Astrocyte (in vitro differentiated cells and primary cell): ENCODE measurements at regions not wholly inside any gene's neighbourhood (a gene's known extent, or its start where the extent isn't known, plus 50 kb on each side); places are given as distances from the start of the nearest gene placed in this dataset.

ENCODE experiments used
- DNase-seq: peaks from one replicate; pipeline ENCODE4 v3.0.0-alpha.2; 2010; ENCODE audit warnings: low read depth
- FAIRE-seq: peaks from 2 replicates; lab custom pipeline; 2011; peaks lifted over from hg19 to GRCh38; lab: Jason Lieb, UNC
- H2AFZ ChIP-seq: 2 replicates; pipeline ENCODE4 v1.6.0; 2012; ENCODE audit warnings: low read depth, low read length, inconsistent platforms
- H3K27ac ChIP-seq: 2 replicates; pipeline ENCODE4 v1.5.1; 2011; ENCODE audit warnings: low read depth, low read length, inconsistent platforms
- H3K27me3 ChIP-seq: 2 replicates; pipeline ENCODE4 v1.6.0; 2011; ENCODE audit warnings: low read length, inconsistent platforms; ENCODE audit not compliant: insufficient read depth
- H3K36me3 ChIP-seq: 2 replicates; pipeline ENCODE4 v1.5.1; 2011; ENCODE audit warnings: low read length, inconsistent platforms; ENCODE audit not compliant: insufficient read depth
- H3K4me1 ChIP-seq: 2 replicates; pipeline ENCODE4 v1.5.1; 2011; ENCODE audit warnings: low read length, inconsistent platforms; ENCODE audit not compliant: insufficient read depth
- H3K4me2 ChIP-seq: 2 replicates; pipeline ENCODE4 v1.6.0; 2012; ENCODE audit warnings: low read length, inconsistent platforms
- H3K4me3 ChIP-seq: 2 replicates; pipeline ENCODE4 v1.5.1; 2011; ENCODE audit warnings: low read depth, mild to moderate bottlenecking, low read length, inconsistent platforms; ENCODE audit not compliant: insufficient read depth
- H3K79me2 ChIP-seq: 2 replicates; pipeline ENCODE4 v1.6.0; 2012; ENCODE audit warnings: mild to moderate bottlenecking, low read length, inconsistent platforms; ENCODE audit not compliant: insufficient read depth
- H3K9ac ChIP-seq: 2 replicates; pipeline ENCODE4 v1.6.0; 2012; ENCODE audit warnings: mild to moderate bottlenecking, low read length, inconsistent platforms
- H3K9me3 ChIP-seq: 2 replicates; pipeline ENCODE4 v1.5.1; 2012; ENCODE audit warnings: low read depth, mild to moderate bottlenecking, low read length, inconsistent platforms; ENCODE audit not compliant: insufficient read depth
- H4K20me1 ChIP-seq: 2 replicates; pipeline ENCODE4 v1.6.0; 2012; ENCODE audit warnings: low read length, inconsistent platforms; ENCODE audit not compliant: insufficient read depth
- H3K27ac Mint-ChIP-seq: one replicate; pipeline ENCODE4 v1.8.0; 2021; ENCODE audit warnings: mild to moderate bottlenecking, mixed read lengths; ENCODE audit not compliant: unreplicated experiment
- H3K27me3 Mint-ChIP-seq: one replicate; pipeline ENCODE4 v1.8.0; 2021; ENCODE audit warnings: low read depth, mixed read lengths; ENCODE audit not compliant: unreplicated experiment
- H3K36me3 Mint-ChIP-seq: one replicate; pipeline ENCODE4 v1.8.0; 2021; ENCODE audit warnings: low read depth, mixed read lengths; ENCODE audit not compliant: unreplicated experiment
- H3K4me1 Mint-ChIP-seq: one replicate; pipeline ENCODE4 v1.8.0; 2021; ENCODE audit warnings: low read depth, mixed read lengths; ENCODE audit not compliant: unreplicated experiment
- H3K4me3 Mint-ChIP-seq: one replicate; pipeline ENCODE4 v1.8.0; 2021; ENCODE audit warnings: mild to moderate bottlenecking, moderate library complexity, mixed read lengths; ENCODE audit not compliant: unreplicated experiment
- H3K9me3 Mint-ChIP-seq: one replicate; pipeline ENCODE4 v1.8.0; 2021; ENCODE audit warnings: mild to moderate bottlenecking, mixed read lengths; ENCODE audit not compliant: unreplicated experiment
- CTCF ChIP-seq: IDR thresholded peaks from 2 replicates; pipeline ENCODE4 v1.5.1; 2011; ENCODE audit warnings: low read depth, mild to moderate bottlenecking, inconsistent platforms, low read length, moderate library complexity; ENCODE audit not compliant: insufficient read depth
- EZH2 ChIP-seq: IDR thresholded peaks from 2 replicates; pipeline ENCODE4 v1.6.1; 2012; ENCODE audit warnings: mild to moderate bottlenecking, low read length, inconsistent platforms; ENCODE audit not compliant: insufficient read depth

GRCh38 chr3:104514371-104514770 is 852.3 kb upstream of the ALCAM start:
- H3K27ac Mint-ChIP-seq = no peak overlapping the region
- Histone ChIP-seq H3K4me1 (no peaks in the 10 kb centered on the region), H4K20me1 (no peaks in the 10 kb centered on the region), H2AFZ (no peak overlapping the region), H3K27me3 (no peaks in the 10 kb centered on the region), H3K4me2 (no peak overlapping the region), H3K9ac (no peak overlapping the region), H3K79me2 (no peaks in the 10 kb centered on the region), H3K9me3 (peaks cover 3% of the 10 kb centered on the region), H3K4me3 (no peak overlapping the region), H3K36me3 (no peaks in the 10 kb centered on the region), H3K27ac (no peak overlapping the region)
- H3K36me3 Mint-ChIP-seq = no peaks in the 10 kb centered on the region
- TF ChIP-seq EZH2 = no peak
- TF ChIP-seq CTCF = no peak
- no peak overlapping the region for H3K4me3 Mint-ChIP-seq
- DNase-seq (no peak), FAIRE-seq (no peak)
- no peaks in the 10 kb centered on the region for H3K9me3 Mint-ChIP-seq
- H3K27me3 Mint-ChIP-seq = peaks cover 3% of the 10 kb centered on the region
- H3K4me1 Mint-ChIP-seq = no peaks in the 10 kb centered on the region

DNA sequence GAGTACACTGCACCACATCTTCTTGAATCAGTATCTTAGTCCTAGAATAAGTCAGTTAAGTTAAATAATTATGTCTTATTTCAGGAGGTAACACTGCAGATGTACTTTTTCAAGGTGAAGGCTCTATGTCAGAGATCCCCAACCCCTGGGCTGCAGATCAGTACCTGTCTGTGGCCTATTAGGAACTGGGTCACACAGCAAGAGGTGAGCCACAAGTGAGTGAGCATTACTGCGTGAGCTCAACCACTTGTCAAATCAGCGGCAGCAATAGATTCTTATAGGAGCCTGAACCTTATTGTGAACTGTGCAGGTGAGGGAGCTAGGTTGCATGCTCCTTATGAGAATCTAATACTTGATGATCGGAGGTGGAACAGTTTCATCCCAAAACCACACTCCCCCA is 851.9 kb upstream of the ALCAM start:
- no peak overlapping the region for H3K4me2 ChIP-seq
- H3K27me3 ChIP-seq = no peaks in the 10 kb centered on the region
- no peaks in the 10 kb centered on the region for H3K4me1 Mint-ChIP-seq
- H3K9me3 ChIP-seq = peaks cover 3% of the 10 kb centered on the region
- no peak overlapping the region for H2AFZ ChIP-seq
- H3K9ac ChIP-seq = no peak overlapping the region
- no peaks in the 10 kb centered on the region for H3K36me3 ChIP-seq
- FAIRE-seq = no peak
- DNase-seq = no peak
- H3K27ac ChIP-seq = no peak overlapping the region
- H3K36me3 Mint-ChIP-seq = no peaks in the 10 kb centered on the region
- H3K9me3 Mint-ChIP-seq = no peaks in the 10 kb centered on the region
- no peak overlapping the region for H3K4me3 Mint-ChIP-seq
- H4K20me1 ChIP-seq = no peaks in the 10 kb centered on the region
- H3K27ac Mint-ChIP-seq = no peak overlapping the region
- no peaks in the 10 kb centered on the region for H3K4me1 ChIP-seq
- H3K4me3 ChIP-seq = no peak overlapping the region
- H3K27me3 Mint-ChIP-seq = peaks cover 3% of the 10 kb centered on the region
- TF ChIP-seq CTCF (no peak), EZH2 (no peak)
- no peaks in the 10 kb centered on the region for H3K79me2 ChIP-seq

GRCh38 chr3:104519068-104519467 is 847.6 kb upstream of the ALCAM start:
- Histone ChIP-seq H2AFZ (no peak overlapping the region), H3K4me3 (no peak overlapping the region), H3K36me3 (no peaks in the 10 kb centered on the region), H3K4me2 (no peak overlapping the region), H3K27me3 (no peaks in the 10 kb centered on the region), H3K27ac (no peak overlapping the region), H3K9ac (no peak overlapping the region), H3K4me1 (no peaks in the 10 kb centered on the region), H3K9me3 (no peaks in the 10 kb centered on the region), H3K79me2 (no peaks in the 10 kb centered on the region), H4K20me1 (no peaks in the 10 kb centered on the region)
- no peak overlapping the region for H3K27ac Mint-ChIP-seq
- peaks cover 2% of the 10 kb centered on the region for H3K4me1 Mint-ChIP-seq
- H3K36me3 Mint-ChIP-seq = no peaks in the 10 kb centered on the region
- no peak overlapping the region for H3K4me3 Mint-ChIP-seq
- DNase-seq (no peak), FAIRE-seq (no peak)
- H3K9me3 Mint-ChIP-seq = no peaks in the 10 kb centered on the region
- no peak for TF ChIP-seq CTCF
- TF ChIP-seq EZH2 = no peak
- peaks cover 3% of the 10 kb centered on the region for H3K27me3 Mint-ChIP-seq
